Hepatic stellate cell (primary cell): ENCODE measurements at regions not wholly inside any gene's neighbourhood (a gene's known extent, or its start where the extent isn't known, plus 50 kb on each side); places are given as distances from the start of the nearest gene placed in this dataset.

Experiments used
- DNase-seq: peaks from one replicate; pipeline ENCODE4 v3.0.0; 2011; ENCODE audit warnings: low spot score

DNA sequence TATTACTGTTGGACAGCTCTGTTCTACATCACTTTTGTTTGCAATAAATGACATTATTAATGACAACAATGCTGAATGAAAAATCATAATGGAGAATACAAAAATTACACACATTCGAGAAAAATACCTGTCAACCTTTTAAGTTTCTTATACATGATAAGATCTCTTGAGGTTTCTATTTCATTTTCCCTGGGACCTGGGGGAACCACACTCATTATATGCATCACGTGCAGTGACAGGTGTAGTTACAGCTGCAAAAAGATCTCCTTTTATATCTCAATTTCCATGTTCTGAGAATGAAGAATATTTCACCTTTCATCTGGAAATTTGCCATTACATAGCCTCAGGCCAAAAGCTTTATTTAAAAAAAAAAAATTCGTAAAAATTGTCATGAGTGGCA, 1347.0 kb upstream of the AGA start:
- DNase-seq: no peak

DNA sequence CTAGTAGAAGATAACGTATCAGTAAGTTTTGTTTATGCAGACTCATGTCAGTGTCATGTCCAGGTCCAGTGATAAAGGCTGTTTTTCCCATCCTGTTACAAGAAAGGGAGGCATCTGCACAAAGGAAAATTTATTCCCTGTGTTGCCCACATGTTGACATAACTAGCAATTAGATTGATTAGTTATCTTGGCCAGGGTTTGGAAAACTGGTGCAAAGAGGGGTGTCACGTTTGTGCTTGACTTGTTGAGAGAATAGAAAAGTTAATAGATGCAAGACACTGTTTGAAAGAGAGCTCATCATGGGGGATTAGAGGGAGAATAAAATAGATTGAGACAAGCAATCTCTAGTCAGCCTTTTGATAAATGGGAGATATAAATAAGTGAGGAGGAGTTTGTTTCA, 1357.0 kb upstream of the AGA start:
- DNase-seq: no peak

DNA sequence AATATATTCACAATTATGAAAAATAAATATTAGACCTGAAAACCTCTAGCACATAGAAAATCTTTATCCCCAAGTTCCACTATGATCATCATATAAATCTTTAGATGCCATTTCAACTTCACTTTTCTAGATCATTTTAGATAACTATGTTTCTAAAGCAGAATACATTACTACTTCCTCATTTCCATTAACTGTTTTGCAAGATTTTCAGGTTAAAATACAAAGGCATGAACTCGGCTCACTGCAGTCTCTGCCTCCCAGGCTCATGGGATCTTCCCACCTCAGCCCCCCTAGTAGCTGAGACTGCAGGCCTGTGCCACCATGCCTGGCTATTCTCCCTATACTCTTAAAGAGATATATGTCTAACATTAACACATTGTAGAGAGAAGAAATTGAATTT, 1365.9 kb upstream of the AGA start:
- no peak for DNase-seq

DNA sequence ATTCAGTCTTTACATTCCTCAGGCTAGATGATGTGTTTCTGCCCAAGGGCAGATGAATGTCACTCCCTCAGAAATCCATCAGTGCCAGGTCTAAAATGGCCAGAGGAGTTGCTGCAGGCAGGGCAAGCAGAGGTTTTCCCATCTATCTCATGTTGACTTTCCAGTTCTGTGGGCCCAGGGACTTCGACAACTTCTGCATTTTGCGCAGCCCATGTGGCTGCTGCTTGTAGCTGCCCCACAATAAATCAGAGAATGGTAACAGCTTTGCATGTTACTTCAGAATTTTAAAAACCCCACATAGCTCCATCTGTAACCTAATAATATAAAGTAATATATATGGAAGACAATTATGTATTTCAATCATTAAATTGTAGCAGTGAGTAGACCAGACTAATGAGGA, 1367.7 kb upstream of the AGA start:
- DNase-seq: no peak

DNA sequence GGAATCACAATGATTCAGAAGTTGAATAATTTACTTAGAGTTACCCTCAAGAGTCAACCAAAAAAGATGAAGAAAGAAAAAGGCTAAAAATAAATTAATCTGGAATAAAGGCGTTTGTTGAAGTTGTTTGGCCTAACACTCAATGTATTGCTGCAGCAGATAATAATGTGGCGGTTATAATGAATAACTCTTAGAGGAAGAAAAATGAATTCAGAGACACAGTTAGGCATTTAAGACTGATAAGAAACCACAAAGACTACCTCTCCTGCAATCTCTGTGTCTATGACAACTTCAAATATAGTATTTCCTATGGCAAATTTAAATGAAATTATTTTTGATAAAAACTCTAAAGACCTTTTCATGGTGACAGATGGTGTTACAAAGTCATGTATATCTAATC, 1369.1 kb upstream of the AGA start:
- DNase-seq: no peak

DNA sequence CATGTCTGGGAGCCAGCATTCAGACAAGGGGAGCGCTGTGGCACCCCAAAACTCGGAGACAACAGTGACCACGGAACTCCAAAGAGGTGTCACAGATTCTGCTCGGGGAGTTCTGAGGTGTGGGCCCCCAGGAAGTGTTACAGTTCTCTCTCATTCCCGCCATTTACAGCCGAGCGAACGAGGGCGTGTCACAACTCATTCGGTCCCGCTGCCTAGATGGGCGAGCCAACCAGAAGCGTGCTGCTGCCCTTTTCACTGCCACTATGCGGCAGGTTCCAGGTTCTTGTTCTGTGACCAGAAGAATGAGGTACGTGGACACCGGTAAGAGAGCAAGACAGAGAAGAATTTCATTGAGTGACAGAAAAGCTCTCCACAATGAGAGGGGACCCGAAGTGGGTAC, 1370.6 kb upstream of the AGA start:
- DNase-seq: no peak

DNA sequence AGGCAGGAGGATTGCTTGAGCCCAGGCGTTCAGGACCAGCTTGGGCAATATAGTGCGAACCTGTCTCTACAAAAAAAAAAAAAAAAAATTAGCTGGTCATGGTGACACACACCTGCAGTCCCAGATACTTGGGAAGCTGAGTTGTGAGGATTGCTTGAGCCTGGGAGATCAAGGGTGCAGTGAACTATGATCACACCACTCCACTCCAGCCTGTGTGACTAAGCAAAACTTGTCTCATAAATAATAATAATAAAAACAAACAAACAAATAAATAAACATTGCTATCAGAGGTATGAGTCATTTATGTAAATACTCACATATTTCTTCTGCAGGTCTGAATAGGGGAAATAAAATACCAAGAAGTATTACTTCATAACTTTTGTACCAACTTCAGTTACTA, 1372.7 kb upstream of the AGA start:
- DNase-seq: no peak

DNA sequence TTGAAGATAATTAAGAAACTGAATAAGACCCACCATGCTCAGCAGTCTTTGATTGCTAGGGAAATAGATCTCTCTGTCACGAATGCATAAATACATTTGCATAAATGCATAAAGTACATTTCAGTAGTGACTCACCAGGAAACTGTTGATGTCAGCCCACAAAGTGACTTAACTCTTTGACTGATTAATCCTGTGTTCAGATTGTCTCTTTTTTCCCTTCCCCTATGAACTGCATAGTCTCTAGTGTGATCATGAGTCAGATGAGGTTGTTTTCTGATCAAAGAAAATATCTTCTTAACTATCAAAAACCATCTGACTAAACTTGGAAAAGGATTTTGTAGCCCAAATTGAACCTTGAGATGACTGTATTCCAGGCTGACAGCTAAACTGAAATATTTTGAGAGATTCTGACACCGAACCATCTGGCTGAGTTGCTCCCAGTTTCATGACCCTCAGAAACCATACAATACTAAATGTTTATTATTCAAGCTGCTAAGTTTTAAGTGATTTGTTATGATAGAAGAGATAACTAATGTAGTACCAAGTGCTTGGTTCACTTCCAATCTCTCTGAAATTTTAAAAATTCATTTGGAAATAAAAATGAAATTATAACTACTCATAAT, 1381.5 kb upstream of the AGA start:
- no peak for DNase-seq

DNA sequence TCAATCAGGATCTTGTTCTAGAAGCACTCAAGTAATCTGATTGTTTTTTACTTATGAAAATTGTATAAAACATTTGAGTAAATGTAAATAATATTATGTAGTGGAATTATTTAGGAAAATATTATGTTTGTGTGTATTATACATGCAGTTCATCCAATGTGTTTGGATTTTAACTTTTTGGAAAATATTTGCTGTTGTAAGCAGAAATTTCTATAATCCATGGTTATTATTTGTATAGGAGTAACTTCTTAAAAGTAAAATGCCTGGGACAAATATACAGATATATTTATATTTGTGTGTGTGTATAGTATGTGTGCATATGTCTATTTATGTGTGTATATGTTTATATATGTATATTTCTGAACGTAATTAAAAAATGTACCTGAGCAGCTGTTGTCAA, 1394.6 kb upstream of the AGA start:
- DNase-seq: no peak

DNA sequence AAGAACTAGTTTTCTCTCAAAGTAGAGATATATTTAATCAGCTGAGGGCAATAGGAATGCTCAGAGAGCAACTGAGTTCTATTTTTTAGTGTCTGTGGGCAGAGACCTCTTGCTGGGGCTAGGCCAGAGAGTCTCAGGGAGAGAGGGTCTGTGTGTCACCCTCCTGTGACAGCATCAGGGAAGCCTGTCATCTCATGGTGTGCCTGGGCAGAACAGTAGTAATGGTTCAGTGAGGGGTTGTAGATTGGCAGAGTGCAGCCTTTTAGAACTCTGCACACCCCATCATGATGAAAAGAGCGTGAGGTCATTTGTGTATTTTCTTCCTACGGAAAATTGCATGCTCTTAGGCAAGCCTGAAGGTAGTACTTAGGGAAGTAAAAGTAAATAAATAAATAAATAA, 1396.5 kb upstream of the AGA start:
- no peak for DNase-seq

DNA sequence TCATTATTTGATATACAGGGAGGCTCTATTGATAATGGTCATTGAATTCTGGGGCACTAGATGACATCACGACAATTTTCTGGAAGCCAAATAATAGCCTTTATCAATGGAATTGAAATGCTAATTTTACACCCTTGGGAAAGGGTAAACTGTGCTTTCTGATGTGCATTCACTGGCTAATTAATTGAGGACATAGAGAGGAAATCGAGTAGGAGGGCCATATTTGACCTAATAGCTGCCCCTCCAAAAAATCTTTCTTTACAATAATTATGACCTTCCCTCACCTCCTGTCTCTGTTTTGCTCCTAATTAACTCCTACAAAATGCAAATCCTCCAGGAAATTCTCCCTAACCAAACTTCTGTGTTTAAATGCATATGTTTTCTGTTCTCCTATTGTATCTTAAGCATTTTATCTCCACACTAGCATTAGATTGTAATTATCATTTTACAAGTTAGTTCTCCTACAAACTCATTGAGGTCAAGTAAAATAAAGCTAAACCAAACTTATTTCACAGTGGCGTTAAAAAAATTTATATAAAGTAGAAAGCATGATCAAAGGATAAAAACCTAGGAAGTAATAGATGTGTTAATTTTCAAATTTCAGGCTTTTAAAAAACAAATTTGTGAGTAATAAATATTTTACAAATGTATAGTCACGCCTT, 1414.0 kb upstream of the AGA start:
- DNase-seq: no peak

DNA sequence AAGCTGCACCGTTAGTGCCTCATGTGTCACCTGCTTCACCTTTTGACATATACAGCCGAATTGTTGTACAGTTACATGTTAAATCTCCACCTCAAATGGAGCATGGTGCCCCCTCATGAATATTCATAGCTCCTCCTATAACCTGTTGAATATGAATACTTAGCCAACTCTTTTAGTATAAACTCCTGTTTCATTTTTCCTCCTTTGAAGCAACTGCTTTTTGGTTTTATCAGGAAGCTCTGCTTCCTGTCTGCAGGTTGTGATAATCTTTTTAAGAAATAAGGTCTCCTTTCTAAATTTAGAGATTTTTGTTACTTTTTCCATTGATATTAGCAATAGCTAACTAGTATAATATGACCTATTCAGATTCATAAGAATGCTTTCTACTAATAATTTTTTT, 1429.2 kb upstream of the AGA start:
- no peak for DNase-seq

DNA sequence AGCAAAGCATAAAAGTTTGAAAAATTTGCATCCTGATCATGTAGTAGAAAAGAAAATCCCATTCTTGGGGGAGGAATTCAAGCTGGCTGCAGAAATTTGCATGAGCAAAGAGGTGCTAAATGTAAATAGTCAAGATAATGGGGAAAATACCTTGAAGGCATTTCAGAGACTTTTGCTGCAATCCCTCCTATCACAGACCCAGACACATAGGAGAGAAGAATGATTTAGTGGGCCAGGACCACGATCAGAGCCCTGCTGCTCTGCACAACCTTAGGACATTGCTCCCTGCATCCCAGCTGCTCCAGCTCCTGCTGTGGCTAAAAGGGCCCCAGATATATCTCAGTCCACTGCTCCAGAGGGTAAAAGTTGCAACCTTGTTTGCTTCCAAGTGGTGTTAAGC, 1439.7 kb upstream of the AGA start:
- DNase-seq: no peak

DNA sequence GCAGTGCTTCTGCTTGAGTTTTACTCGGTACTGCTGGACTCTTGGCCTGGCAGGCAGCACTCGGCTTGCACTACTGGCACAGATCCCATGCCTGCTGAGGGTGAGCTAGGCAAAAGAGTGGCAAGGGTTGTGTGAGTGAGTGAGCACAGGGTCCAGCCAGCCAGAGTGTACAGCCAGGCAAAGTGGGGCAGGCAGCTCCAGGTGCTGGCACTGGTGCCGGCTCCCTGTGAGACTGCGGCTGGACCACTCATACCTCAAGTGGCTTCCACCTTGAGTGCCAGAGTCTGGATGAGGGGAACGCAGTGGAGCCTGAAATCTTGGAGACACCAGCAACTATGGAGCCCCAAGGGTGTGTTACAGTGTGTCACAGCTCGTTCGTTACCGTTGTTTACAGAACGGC, 1451.9 kb upstream of the AGA start:
- DNase-seq: no peak

DNA sequence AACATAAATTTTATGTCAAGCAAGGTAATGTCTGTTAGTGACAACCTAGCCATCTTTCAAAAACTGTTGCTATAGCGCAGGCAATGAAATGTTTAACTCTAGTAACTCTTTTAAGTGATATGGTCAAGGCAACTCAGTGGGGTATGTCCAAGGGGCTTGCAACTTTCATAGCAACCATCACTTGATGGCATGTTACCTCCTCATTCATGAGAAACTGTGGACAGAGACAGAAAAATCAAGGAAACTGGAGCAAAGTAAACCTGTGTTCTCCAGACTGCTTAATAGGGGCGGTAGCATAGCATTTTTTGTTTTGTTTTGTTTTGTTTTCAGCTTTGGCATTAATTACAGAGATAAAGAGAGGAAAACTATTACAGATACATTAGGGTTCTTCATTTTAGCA, 1456.8 kb upstream of the AGA start:
- DNase-seq: no peak

DNA sequence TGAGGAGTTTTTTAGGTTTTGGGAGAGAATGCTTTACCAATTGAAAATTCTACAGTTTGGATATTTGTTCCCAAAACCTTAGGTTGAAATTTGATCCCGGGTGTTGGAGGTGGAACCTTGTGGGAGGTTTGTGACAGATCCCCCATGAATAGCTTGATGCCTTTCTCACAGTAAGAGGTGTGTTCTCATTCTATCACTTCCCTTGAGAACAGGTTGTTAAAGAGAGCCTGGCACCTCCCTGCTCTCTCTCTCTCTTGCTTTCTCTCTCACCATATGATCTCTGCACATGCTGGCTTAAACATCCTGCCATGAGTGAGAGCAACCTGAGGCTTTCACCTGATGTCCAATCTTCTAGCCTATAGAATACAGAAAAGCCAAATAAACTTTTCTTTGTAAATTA, 1475.5 kb upstream of the AGA start:
- DNase-seq: no peak

DNA sequence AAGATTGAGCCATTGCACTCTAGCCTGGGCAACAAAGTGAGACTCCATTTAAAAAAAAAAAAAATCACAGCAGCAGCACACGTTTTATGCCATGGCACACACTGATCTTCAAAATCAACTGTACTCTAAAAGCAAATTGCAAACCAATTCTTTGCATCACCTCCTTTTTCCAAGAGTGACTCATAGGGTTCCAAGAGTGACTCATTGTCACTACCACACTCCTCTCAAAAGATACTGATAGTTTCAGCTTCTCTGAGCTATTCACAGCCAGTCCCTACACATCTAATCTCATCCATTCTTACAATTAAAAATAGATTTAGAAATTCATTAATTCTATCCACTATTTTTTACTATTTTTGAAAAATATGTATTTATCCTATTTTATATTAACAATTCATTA, 1494.9 kb upstream of the AGA start:
- no peak for DNase-seq

DNA sequence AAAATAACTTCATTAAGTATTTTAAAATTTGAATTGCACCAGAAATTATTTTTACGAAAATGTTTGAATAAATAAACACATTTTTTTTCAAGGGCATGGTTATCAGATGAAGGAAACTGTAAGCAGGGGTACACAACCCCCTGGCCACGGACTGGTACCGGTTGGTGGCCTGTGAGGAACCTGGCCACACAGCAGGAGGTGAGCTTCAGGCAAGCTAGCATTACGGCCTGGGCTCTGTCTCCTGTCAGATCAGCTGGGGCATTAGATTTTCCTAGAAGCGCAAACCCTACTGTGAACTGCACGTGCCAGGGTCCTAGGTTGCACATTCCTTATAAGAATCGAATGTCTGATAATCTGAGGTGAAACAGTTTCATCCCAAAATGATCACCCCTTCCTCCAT, 1499.7 kb upstream of the AGA start:
- no peak for DNase-seq

DNA sequence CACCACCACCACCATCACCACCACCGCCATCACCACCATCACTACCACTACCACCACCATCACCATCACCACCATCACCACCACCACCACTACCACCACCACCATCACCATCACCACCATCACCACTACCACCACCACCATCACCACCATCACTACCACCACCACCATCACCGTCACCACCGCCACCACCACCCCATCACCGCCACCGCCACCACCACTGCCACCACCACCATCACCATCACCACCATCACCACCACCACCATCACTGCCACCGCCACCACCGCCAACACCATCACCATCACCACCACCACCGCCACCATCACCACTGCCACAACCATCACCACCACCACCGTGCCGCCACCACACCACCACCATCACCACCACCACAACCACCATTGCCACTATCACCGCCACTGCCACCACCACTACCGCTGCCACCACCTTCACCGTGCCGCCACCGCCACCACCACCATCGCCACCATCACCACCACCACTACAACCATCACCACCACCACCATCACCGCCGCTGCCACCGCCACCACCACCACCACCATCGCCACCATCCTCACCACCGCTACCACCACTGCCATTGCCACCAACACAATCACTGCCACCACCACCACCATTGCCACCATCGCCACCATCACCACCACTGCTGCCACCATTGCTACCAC, 1511.3 kb upstream of the AGA start:
- no peak for DNase-seq

DNA sequence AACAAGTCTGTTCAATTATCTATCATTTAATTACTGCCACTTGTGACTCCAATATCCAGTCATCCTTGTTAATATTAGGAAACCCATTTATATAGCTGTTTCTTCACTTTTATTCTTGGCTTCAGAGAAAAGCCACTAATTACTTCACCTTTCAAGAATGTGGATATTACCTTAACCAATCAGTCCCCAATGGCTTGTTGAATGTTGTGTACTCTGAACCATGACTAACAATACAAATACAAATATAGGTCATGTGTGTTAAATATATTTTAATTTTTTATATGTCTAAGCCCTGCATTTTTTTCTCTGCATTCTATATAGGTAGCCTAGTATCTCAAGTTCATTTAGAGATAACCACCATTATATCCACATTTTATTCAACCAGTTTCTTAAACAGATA, 1513.4 kb upstream of the AGA start:
- DNase-seq: no peak

DNA sequence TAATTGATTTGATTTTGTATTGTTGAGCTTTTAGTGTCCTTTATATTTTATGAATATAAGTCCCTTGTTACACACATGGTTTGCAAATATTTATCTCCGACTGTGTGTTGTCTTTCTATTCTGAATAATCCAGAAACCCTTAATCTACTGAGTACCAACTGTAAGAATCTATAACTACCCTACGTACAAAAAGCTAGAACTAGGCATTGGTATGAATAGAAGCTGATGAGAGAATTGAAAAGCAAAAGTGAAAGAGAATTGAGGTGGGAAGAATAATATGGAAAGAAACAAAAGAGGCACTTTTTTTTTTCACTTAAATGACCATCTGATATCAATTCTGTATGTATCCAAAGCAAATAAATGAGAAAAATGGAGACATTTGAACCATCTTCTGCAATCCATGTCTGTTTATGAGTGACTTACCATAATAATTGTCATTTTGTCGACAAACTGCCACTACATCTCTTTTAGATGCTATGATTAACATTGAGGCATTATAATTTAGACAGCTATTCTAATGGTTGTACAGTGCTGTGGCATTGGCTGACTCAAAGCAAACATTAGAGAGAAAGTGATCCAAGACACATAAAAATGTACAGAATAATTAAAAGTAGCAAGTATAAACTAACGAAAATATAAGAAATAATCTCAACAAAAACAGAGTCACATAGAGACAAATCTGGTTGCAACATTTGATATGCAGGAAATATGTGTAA, 1516.6 kb upstream of the AGA start:
- DNase-seq: no peak

DNA sequence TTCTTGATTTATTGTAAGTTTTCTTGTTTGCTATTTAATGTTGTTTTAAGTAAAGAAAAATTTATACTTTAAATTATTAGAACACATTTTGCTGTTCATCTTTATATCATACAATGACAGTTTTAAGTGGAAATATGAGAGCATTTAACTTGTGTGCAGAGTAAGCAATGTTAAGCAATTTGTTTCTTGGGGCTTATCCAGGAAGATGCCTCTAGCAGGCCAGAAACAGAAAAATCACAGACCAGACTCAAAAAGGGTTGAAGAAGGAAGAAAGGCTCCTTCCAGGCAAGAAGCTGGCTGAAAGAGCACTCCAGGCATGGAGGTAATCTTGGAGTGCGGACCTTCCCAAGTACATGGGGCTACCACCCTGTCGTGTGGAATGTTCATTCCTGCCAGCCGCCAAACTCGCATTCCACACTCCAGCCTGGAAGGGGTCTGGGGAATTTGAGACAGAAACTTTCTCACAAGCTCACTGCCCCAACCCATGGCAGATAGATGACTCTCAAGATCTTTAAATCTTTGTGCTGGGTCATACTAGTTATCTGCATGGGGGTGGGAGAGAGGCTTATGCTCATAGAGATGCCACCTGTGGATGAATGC, 1521.3 kb upstream of the AGA start:
- DNase-seq: no peak

DNA sequence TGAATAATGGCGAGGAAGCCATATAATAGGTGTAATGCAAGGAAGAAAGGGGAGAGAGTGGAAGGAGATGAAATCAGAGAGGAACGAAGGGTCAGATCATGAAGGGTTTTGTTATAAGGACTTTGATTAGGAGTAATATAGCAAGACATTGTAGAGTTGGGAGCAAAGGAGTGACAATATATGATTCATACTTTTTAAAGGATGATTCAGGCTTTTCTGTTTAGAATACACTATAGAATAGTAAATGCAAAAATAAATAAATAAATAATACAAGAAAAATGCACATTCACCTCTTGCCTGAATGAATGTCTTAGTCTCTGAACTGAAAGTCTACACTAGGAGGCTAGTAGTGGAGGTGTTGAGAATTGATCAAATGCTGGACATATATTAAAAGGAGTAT, 1524.4 kb upstream of the AGA start:
- DNase-seq: no peak
